ENCODE measurements at regions not wholly inside any gene's neighbourhood (a gene's known extent, or its start where the extent isn't known, plus 50 kb on each side); places are given as distances from the start of the nearest gene placed in this dataset.

GRCh38 chr10:9786101-9786500 is 1231.6 kb upstream of the CELF2 start:
- TF ChIP-seq EZH2 (IDR thresholded peaks at IDR 0.05), result no peak
- no peak for TF ChIP-seq EZH2phosphoT487 (IDR thresholded peaks at IDR 0.05; ENCODE audit: borderline replicate concordance)

Data from HCT116 (cell line).